ENCODE measurements at regions not wholly inside any gene's neighbourhood (a gene's known extent, or its start where the extent isn't known, plus 50 kb on each side); places are given as distances from the start of the nearest gene placed in this dataset.

GRCh38 chr15:70164910-70165715, 67.4 kb upstream of the TLE3 start (continued):
- no peak for TF ChIP-seq CHD7 (IDR thresholded peaks at IDR 0.05; ENCODE audit: insufficient replicate concordance, low read length)
- TF ChIP-seq EP300 (IDR thresholded peaks at IDR 0.05; ENCODE audit: borderline replicate concordance in 1 of 2, low read depth in 2 of 2, low read length in 2 of 2), result no peak
- TF ChIP-seq CBX5 (IDR thresholded peaks at IDR 0.05; ENCODE audit: low read depth, low read length), result no peak
- no peak for TF ChIP-seq HDAC6 (IDR thresholded peaks at IDR 0.05; ENCODE audit: low read depth, low read length)
- no peak for TF ChIP-seq USF2 (IDR thresholded peaks at IDR 0.05; ENCODE audit: low read length)
- no peak for TF ChIP-seq KDM4A (IDR thresholded peaks at IDR 0.05; ENCODE audit: low read depth, low read length, severe bottlenecking)
- no peak for TF ChIP-seq TAF7 (optimal IDR thresholded peaks at IDR 0.05; ENCODE audit: borderline replicate concordance, low read depth, low read length)
- no peak for TF ChIP-seq EGR1 (IDR thresholded peaks at IDR 0.05; ENCODE audit: borderline replicate concordance, low read depth, low read length)
- no peak for TF ChIP-seq BRCA1 (IDR thresholded peaks at IDR 0.05; ENCODE audit: low read depth, low read length)

Data from H1 (cell line).